HAP-1 (cell line): ENCODE measurements at regions not wholly inside any gene's neighbourhood (a gene's known extent, or its start where the extent isn't known, plus 50 kb on each side); places are given as distances from the start of the nearest gene placed in this dataset.

ENCODE experiments used
- DNase-seq, 2 experiments: peaks; one replicate each; pipeline ENCODE4 v3.0.0-alpha.2; 2016 to 2020; ENCODE audit warnings: low spot score in 2 of 2
- H3K27me3 ChIP-seq: fragments of 250-450 bp; sonication (Bioruptor Pico); 2 replicates; pipeline ENCODE4 v1.5.1; 2020; ENCODE audit warnings: low read depth, mild to moderate bottlenecking, moderate library complexity
- H3K36me3 ChIP-seq: fragments of 250-450 bp; sonication (Bioruptor Pico); replicated peaks from 2 replicates; pipeline ENCODE4 v1.5.1; 2020; ENCODE audit warnings: mild to moderate bottlenecking
- H3K4me1 ChIP-seq: fragments of 250-450 bp; sonication (Bioruptor Pico); 2 replicates; pipeline ENCODE4 v1.5.1; 2020; ENCODE audit warnings: mild to moderate bottlenecking
- H3K4me3 ChIP-seq: fragments of 250-450 bp; sonication (Bioruptor Pico); 2 replicates; pipeline ENCODE4 v1.5.1; 2020; ENCODE audit warnings: mild to moderate bottlenecking, moderate library complexity
- H3K9me3 ChIP-seq: fragments of 250-450 bp; sonication (Bioruptor Pico); 2 replicates; pipeline ENCODE4 v1.5.1; 2020; ENCODE audit warnings: mild to moderate bottlenecking, moderate library complexity
- in situ Hi-C: fragments of 300-500 bp; cut with MboI; formaldehyde crosslinking; loops from 3 replicates; pipeline ENCODE4 v1.14.3; 2020; ENCODE audit warnings: low sequenced_read_pairs, inconsistent platforms, mixed read lengths

DNA sequence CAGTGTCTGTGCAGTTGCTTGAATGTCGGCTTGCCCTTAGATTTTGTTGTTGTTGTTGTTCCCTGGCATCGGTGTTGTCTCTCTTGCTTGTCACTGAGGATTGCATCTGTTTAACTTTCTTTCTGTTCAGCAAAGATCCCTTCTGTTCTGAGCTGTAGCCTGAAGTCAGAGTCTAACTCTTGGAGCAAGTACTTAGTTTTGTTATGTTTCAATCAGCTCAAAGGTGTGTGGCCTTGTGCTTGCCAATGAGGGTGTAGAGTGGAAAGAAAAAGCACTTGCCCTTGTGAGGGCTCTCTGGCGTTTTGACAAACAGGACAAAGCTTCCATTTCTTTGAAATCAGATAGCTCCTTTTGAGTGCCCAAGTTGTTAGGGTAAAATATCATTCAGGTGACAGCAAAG lies 757.1 kb upstream of the CDH7 start:
- Histone ChIP-seq H3K4me3 (no peak overlapping the region), H3K9me3 (no peaks in the 10 kb centered on the region), H3K36me3 (no peaks in the 10 kb centered on the region), H3K4me1 (no peaks in the 10 kb centered on the region), H3K27me3 (no peaks in the 10 kb centered on the region)
- in situ Hi-C loops, result no loop called here
- DNase-seq, result no peak

DNA sequence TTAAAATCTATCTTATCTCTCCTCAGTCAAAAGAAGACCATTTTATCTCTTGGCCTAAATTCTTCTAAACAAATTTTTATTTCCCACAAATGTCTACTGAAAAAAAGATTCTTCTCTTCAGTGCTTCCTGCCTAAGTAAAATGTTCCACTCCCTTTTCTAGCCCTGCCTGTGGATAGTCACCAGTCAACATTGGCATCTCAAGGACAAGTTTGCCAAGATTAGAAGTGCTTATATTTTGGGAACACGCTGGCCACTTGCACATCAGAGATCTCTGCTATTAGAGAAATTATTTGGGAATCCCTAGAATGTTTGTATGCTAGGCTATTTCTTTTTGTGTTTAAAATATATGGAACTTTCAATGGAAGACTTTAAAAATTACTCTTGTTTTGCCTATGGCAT lies 758.2 kb upstream of the CDH7 start:
- no peak for DNase-seq
- no peaks in the 10 kb centered on the region for H3K36me3 ChIP-seq
- no peaks in the 10 kb centered on the region for H3K27me3 ChIP-seq
- no peaks in the 10 kb centered on the region for H3K4me1 ChIP-seq
- in situ Hi-C loops, result no loop called here
- no peaks in the 10 kb centered on the region for H3K9me3 ChIP-seq
- no peak overlapping the region for H3K4me3 ChIP-seq

DNA sequence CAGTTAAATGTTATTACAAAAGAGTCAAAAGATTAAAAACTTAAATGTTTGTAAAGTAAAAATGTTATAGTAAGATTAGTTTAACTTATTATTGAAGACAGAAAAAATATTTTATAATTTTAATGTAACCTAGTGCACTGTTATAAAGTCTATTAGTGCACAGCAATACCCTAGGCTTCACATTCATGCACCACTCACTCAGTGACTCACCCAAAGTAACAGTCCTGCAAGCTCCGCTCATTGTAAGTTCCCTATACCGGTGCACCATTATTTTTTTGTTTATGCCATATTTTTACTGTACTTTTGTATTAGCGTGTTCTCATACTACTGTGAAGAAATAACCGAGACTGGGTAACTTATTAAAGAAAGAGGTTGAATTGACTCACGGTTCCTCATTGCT lies 759.7 kb upstream of the CDH7 start:
- no peaks in the 10 kb centered on the region for H3K4me1 ChIP-seq
- DNase-seq, result no peak
- in situ Hi-C loops, result no loop called here
- no peaks in the 10 kb centered on the region for H3K36me3 ChIP-seq
- H3K27me3 ChIP-seq, result no peaks in the 10 kb centered on the region
- no peaks in the 10 kb centered on the region for H3K9me3 ChIP-seq
- no peak overlapping the region for H3K4me3 ChIP-seq

DNA sequence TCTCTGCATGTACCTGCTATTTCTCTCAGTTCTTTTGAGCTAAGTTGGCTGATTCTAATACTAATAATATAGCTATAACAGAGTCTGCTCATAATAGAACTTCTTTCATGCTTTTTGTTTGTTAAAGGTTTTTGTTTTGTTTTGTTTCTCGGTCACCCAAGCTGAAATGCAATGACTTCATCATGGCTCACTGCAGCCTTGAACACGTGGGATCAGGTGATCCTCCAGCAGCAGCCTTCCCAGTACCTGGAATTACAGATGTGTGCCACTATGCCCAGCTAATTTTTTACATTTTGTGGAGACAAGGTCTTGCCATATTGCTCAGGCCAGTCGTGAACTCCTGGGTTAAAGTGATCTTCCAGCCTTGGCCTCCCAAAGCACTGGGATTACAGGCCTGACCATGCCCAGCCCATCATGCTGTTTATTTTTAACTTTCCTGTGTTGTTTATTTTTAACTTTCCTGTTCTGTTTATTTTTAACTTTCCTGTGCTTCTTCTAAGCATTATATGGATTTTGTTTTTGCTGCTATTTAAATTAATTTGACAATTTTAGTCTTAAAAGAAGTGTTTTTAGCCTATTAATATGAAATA lies 763.8 kb upstream of the CDH7 start:
- no peak for DNase-seq
- Histone ChIP-seq H3K4me3 (no peak overlapping the region), H3K4me1 (no peaks in the 10 kb centered on the region), H3K9me3 (no peaks in the 10 kb centered on the region), H3K36me3 (no peaks in the 10 kb centered on the region), H3K27me3 (no peaks in the 10 kb centered on the region)
- in situ Hi-C loops, result no loop called here

DNA sequence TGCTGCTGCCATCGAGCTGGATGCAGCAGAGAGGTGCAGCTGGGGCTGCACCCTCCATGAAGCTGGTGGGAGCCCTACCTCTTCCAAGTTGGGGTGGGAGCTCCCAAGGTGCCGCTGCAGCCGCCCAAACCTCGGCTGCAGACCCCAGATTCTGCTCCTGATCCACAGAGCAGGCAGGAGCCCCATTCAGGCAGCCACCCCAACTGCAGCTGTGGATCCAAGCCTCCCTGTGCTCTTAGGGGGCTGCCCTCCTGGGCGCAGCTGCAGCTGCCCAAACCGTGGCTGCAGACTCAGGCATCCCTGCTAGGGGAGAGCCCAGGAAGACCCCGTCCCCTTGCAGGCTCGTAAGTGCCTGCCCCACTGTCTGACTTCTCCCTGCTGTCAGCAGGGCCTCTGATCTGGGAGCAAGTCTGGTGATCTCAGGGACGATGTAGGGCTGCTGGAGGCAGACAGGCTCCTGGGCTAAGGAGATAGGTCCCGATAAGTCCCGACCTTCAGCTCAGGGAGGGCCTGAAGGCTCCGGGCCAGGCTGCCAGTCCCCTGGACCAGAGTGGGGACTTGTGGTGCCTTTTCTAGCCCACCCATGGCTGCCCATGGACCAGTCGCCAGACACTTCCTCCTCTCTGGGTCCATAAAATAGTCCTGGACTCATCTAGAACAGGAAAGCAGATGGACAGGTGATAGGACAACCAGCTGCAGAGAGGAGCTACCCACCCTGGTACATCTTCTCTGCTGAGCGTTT lies 767.1 kb upstream of the CDH7 start:
- Histone ChIP-seq H3K9me3 (no peaks in the 10 kb centered on the region), H3K36me3 (no peaks in the 10 kb centered on the region), H3K4me3 (no peak overlapping the region), H3K4me1 (no peaks in the 10 kb centered on the region), H3K27me3 (no peaks in the 10 kb centered on the region)
- in situ Hi-C loops, result no loop called here
- DNase-seq, result no peak

DNA sequence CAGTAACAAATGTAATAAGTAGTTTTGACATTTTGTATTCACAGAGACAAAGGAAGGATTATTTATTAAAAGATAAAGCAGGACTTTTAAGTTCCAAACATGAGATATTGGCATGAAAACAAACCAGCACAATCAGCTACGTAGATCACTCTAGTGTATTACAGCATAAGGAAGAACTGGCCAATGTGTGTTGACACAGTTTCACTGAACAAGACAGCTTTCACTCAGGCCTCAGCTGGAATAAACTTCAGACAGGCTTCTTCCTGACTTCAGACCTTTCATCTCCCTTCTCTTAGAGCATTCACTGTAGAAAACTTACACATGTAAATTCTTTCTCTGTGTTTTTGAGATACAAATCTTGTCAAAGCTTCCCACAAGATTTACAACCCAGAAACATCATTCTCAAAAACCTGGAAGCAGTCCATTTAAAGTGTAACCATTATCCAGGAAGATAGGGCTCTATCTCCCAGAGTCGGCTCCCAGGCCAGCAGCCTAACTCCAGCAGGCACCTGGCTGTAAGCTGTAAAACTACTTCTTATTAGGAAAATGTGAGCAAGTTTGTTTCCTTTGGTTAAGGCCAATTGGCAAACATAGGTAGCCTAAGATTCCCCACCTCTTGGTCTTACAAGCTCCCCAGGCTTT lies 768.3 kb upstream of the CDH7 start:
- no peak for DNase-seq
- Histone ChIP-seq H3K4me1 (no peaks in the 10 kb centered on the region), H3K4me3 (no peak overlapping the region), H3K27me3 (no peaks in the 10 kb centered on the region), H3K36me3 (no peaks in the 10 kb centered on the region), H3K9me3 (no peaks in the 10 kb centered on the region)
- in situ Hi-C loops, result no loop called here

DNA sequence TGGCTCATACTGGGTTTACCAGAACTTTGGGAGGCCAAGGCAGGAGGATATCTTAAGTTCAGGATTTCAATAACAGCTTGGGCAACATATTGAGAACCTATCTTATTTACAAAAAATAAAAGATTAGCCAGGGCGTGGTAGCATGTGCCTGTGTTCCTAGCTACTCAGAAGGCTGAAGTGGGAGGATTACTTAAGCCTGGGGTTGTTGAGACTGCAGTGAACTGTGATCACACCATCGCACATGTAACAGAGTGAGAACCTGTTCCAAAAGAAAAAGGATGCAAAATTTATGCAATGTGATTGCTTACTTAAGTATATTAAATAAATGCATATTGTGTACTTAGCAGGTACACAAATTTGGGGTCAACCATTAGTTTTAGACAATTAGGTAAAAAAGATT lies 768.9 kb upstream of the CDH7 start:
- no peaks in the 10 kb centered on the region for H3K27me3 ChIP-seq
- no peak overlapping the region for H3K4me3 ChIP-seq
- no peaks in the 10 kb centered on the region for H3K36me3 ChIP-seq
- DNase-seq, result no peak
- in situ Hi-C loops, result no loop called here
- H3K9me3 ChIP-seq, result no peaks in the 10 kb centered on the region
- no peaks in the 10 kb centered on the region for H3K4me1 ChIP-seq

DNA sequence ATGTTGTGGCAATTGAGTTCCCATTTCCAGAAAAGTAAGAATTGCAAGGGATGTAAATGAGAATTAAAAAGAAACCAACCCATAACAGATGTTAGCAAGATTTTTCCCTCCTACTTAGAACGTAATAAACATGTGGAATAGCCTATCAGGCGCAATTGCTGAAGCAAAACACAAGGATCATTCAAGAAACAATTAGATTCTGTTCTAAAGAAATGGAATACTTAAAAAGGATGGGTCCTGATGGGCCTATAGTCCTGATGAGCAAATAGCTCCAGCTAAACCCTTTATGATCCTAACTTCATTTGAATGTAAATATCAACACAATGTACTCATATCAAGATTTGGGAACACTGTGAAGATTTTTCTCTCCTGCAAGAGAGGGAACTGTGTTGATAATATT lies 771.0 kb upstream of the CDH7 start:
- no peak for DNase-seq
- Histone ChIP-seq H3K4me3 (no peak overlapping the region), H3K4me1 (no peaks in the 10 kb centered on the region), H3K36me3 (no peaks in the 10 kb centered on the region), H3K9me3 (no peaks in the 10 kb centered on the region), H3K27me3 (no peaks in the 10 kb centered on the region)
- in situ Hi-C loops, result no loop called here

DNA sequence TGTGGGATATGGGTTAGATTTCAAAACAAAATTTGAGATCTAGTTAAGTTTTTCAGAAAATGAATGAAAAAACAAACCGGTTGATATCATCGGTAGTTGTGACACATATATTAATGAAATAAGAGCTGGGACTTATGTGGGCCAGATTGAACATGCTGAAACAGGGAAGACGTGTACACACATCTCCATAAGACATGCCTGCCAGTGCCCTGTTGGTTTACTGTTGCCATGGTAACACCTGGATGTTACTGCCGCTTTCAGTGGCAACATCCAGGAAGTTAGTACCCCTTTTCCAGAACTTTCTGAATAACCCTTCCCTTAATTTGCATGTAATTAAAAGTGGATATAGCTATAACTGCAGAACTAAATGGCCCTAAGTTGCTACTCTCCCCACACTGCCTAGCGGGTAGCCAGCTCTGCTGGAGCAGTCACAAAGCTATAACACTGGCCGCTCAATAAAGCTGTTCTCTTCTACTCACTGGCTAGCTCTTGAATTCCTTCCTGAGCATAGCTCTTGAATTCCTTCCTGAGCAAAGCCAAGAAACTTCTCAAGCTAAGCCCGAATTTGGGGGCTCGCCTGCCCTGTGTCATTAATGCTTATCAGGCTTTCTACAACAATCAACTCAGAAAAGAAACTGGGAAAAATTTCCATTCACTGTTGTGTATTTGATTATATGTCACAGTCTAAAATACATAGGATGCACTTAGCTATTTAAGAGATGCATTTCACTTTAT lies 776.3 kb upstream of the CDH7 start:
- H3K4me1 ChIP-seq, result peaks cover 7% of the 10 kb centered on the region
- in situ Hi-C loops, result no loop called here
- DNase-seq, result no peak
- no peak overlapping the region for H3K4me3 ChIP-seq
- H3K36me3 ChIP-seq, result no peaks in the 10 kb centered on the region
- no peaks in the 10 kb centered on the region for H3K9me3 ChIP-seq
- H3K27me3 ChIP-seq, result no peaks in the 10 kb centered on the region

DNA sequence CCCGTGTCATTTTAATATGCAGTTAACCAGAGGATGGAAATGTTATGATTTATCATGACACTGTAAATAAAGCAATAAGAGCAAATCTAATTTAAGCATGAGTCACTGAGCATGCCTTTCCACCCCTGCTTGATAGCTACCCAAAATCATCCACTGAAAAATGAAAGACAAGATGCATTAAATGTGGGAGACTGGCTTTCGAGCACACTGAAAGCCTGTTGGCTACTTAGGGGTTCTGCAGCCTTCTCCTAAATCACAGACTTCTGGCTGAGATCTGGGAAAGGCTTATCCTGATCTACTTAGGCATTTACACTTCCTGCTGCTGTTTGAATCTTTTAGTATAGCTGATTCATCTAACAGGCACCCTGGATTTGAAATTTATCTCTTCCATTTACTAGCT lies 778.3 kb upstream of the CDH7 start:
- H3K36me3 ChIP-seq, result no peaks in the 10 kb centered on the region
- H3K4me1 ChIP-seq, result peaks cover 7% of the 10 kb centered on the region
- no peaks in the 10 kb centered on the region for H3K9me3 ChIP-seq
- DNase-seq, result no peak
- in situ Hi-C loops, result no loop called here
- H3K4me3 ChIP-seq, result no peak overlapping the region
- no peaks in the 10 kb centered on the region for H3K27me3 ChIP-seq

DNA sequence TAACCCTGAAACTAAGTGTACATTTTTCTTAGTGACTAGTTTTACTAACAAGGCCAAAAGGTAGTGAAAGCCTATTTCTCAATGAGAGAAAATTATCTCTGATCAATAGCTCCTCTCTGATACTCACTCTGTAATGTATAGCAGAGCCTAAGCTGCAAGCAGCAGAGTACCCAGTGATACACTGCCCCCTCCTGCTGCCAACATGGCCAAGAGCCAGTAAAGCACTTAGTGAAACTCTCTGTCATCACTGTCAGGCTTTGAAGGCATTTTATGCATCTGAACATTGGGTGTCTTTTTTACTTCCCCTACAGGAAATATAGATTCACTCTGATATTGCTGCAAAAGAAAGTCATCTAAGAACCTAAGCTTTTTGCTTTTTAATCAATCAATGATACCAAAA lies 784.1 kb upstream of the CDH7 start:
- Histone ChIP-seq H3K9me3 (no peaks in the 10 kb centered on the region), H3K4me3 (no peak overlapping the region), H3K36me3 (no peaks in the 10 kb centered on the region), H3K27me3 (no peaks in the 10 kb centered on the region), H3K4me1 (no peaks in the 10 kb centered on the region)
- in situ Hi-C loops, result no loop called here
- DNase-seq, result no peak

DNA sequence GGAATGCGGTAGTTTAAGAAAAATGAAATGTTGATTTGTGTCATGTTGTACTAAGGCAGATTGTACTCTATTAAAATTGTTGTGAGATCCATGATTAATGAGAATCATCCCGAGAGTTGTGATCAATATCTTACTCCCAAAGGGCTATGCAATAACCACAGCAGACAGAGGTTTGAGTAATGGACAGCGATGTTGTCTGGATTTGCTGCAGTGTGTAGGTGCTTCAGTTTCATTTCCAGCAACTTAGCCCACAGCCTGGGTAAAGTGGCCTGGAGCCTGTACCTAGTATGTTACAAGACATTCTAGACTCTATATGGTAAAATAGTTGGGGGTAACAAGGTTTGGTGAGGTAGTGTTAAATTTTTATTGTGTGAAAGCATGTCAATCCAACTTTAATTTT lies 794.3 kb upstream of the CDH7 start:
- no peaks in the 10 kb centered on the region for H3K9me3 ChIP-seq
- H3K27me3 ChIP-seq, result no peaks in the 10 kb centered on the region
- in situ Hi-C loops, result no loop called here
- H3K4me3 ChIP-seq, result no peak overlapping the region
- no peak for DNase-seq
- 0 out of 2 replicates have a peak, but pooled peaks cover 3% of the 10 kb centered on the region for H3K4me1 ChIP-seq
- H3K36me3 ChIP-seq, result no peaks in the 10 kb centered on the region

DNA sequence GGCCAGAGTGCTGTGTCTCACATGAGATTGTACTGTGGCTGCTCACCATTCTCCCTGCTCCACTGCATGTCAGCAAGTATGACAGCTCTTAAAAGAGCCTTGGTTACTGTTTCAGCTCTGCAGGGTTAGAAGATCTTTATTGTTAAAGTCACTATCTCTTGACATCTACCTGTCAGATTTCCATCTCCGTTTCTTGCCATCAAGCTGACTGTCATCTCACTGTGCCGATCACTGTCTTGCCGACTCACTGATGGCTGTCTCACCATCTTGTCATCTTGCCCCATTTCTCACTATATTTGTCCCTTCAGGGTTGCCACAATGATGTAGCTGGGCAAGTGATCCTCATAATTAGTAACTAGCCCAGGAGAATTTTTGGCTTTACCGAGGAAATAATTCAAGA lies 800.9 kb upstream of the CDH7 start:
- H3K27me3 ChIP-seq, result no peaks in the 10 kb centered on the region
- 0 out of 2 replicates have a peak, but pooled peaks cover 3% of the 10 kb centered on the region for H3K4me1 ChIP-seq
- H3K4me3 ChIP-seq, result no peak overlapping the region
- H3K36me3 ChIP-seq, result no peaks in the 10 kb centered on the region
- DNase-seq, result no peak
- in situ Hi-C loops, result no loop called here
- peaks cover 7% of the 10 kb centered on the region for H3K9me3 ChIP-seq

DNA sequence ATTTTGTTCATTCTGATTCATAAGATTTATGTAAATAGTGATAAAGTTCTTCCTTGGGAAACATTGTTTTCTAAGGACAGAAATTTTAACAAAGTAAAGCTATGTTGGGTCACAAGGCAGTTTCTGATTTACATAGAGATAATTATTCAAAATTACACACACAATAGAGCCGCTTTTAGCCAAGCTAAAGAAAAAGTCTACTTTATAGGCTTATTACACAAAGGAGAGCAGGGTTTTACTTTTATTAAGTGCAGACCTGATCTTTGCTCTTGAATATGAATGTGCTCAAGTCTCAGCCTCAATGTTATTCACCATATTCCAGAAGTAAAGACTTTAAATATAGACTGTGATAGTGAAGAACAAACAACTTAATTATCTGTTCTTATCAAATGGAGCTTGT lies 787.8 kb upstream of the LINC00305 start:
- peaks cover 23% of the 10 kb centered on the region for H3K4me1 ChIP-seq
- DNase-seq, result peak in 1 of 2 experiments; percentile 97
- in situ Hi-C loops, result no loop called here
- H3K27me3 ChIP-seq, result no peaks in the 10 kb centered on the region
- H3K9me3 ChIP-seq, result no peaks in the 10 kb centered on the region
- H3K4me3 ChIP-seq, result no peak overlapping the region
- no peaks in the 10 kb centered on the region for H3K36me3 ChIP-seq
